Hepatocyte (in vitro differentiated cells): ENCODE measurements at regions not wholly inside any gene's neighbourhood (a gene's known extent, or its start where the extent isn't known, plus 50 kb on each side); places are given as distances from the start of the nearest gene placed in this dataset.

Experiments
- DNase-seq: peaks from one replicate; pipeline ENCODE4 v3.0.0-alpha.2; 2016; ENCODE audit warnings: low spot score
- H2AFZ ChIP-seq: fragments of 200-600 bp; sonication (generic); 2 replicates; pipeline ENCODE4 v1.6.0; 2016; ENCODE audit warnings: antibody characterized with exemption, mild to moderate bottlenecking
- H3K27ac ChIP-seq: fragments of 200-600 bp; sonication (generic); 2 replicates; pipeline ENCODE4 v1.5.1; 2016; ENCODE audit warnings: mild to moderate bottlenecking
- H3K27me3 ChIP-seq: fragments of 200-600 bp; sonication (generic); 2 replicates; pipeline ENCODE4 v1.6.1; 2016
- H3K36me3 ChIP-seq: fragments of 200-600 bp; sonication (generic); replicated peaks from 2 replicates; pipeline ENCODE4 v1.5.1; 2016; ENCODE audit warnings: low read depth; ENCODE audit not compliant: insufficient read depth
- H3K4me1 ChIP-seq: fragments of 200-600 bp; sonication (generic); 2 replicates; pipeline ENCODE4 v1.5.1; 2016; ENCODE audit warnings: mild to moderate bottlenecking, moderate library complexity; ENCODE audit not compliant: insufficient read depth
- H3K4me2 ChIP-seq: fragments of 200-600 bp; sonication (generic); 2 replicates; pipeline ENCODE4 v1.6.0; 2016
- H3K4me3 ChIP-seq: fragments of 200-600 bp; sonication (generic); 2 replicates; pipeline ENCODE4 v1.5.1; 2016; ENCODE audit warnings: mild to moderate bottlenecking
- H3K79me2 ChIP-seq: fragments of 200-600 bp; sonication (generic); 2 replicates; pipeline ENCODE4 v1.6.0; 2017; ENCODE audit warnings: mild to moderate bottlenecking
- H3K9me2 ChIP-seq: fragments of 200-600 bp; sonication (generic); replicated peaks from 2 replicates; pipeline ENCODE4 v1.6.0; 2017; ENCODE audit warnings: mild to moderate bottlenecking; ENCODE audit not compliant: insufficient read depth
- H3K9me3 ChIP-seq: fragments of 200-600 bp; sonication (generic); 2 replicates; pipeline ENCODE4 v1.5.1; 2016; ENCODE audit warnings: low read depth, mild to moderate bottlenecking
- H4K20me1 ChIP-seq: fragments of 200-600 bp; sonication (generic); 2 replicates; pipeline ENCODE4 v1.6.0; 2016; ENCODE audit warnings: mild to moderate bottlenecking; ENCODE audit not compliant: insufficient read depth, poor library complexity, severe bottlenecking
- CTCF ChIP-seq: fragments of 200-600 bp; sonication (generic); IDR thresholded peaks from 2 replicates; pipeline ENCODE4 v1.5.1; 2016; ENCODE audit warnings: antibody characterized with exemption, mild to moderate bottlenecking; ENCODE audit not compliant: poor library complexity
- EZH2 ChIP-seq: fragments of 200-600 bp; sonication (generic); IDR thresholded peaks from 2 replicates; pipeline ENCODE4 v1.6.1; 2016; ENCODE audit warnings: antibody characterized with exemption, mild to moderate bottlenecking, borderline replicate concordance
- EZH2phosphoT487 ChIP-seq: fragments of 200-600 bp; sonication (generic); IDR thresholded peaks from one replicate; pipeline ENCODE4 v1.6.1; 2018; ENCODE audit warnings: antibody characterized with exemption, mild to moderate bottlenecking, low read depth, moderate library complexity; ENCODE audit not compliant: unreplicated experiment, severe bottlenecking
- WGBS: methylation state at CpG from one replicate; pipeline ENCODE4 v1.1.6; 2016; ENCODE audit warnings: low lambda C conversion rate; ENCODE audit errors: missing lambda C conversion rate; 5-methylcytosine and 5-hydroxymethylcytosine counted together

DNA sequence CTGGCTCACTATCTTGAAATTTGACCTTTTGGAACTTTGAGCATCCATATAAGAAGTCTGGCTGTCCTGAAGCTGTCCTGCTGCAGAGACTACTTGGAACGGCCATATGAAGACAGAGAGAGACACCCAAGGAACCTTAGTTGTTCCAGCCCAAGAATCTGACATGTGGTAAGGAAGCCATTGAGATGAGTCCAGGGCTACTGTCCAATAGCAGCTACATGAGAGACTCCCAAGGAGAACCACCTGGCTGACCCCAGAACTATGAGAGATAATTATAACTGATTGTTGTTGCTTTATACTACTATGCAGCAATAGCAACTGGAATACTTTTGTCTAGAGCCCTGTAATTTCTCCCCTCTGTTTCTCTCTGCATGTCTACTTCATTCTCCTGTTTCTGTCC lies 234.3 kb upstream of the TANK start:
- Histone ChIP-seq H3K27me3 (no peaks in the 10 kb centered on the region), H4K20me1 (no peaks in the 10 kb centered on the region), H3K4me1 (no peaks in the 10 kb centered on the region), H3K36me3 (no peaks in the 10 kb centered on the region), H2AFZ (no peak overlapping the region), H3K9me2 (no peaks in the 10 kb centered on the region), H3K4me3 (no peak overlapping the region), H3K9me3 (no peaks in the 10 kb centered on the region), H3K4me2 (no peak overlapping the region), H3K79me2 (no peaks in the 10 kb centered on the region), H3K27ac (no peak overlapping the region)
- DNase-seq: no peak
- no peak for TF ChIP-seq CTCF
- TF ChIP-seq EZH2phosphoT487: no peak
- no peak for TF ChIP-seq EZH2
- 88% methylated on average over 1 of the region's 1 CpG for WGBS

DNA sequence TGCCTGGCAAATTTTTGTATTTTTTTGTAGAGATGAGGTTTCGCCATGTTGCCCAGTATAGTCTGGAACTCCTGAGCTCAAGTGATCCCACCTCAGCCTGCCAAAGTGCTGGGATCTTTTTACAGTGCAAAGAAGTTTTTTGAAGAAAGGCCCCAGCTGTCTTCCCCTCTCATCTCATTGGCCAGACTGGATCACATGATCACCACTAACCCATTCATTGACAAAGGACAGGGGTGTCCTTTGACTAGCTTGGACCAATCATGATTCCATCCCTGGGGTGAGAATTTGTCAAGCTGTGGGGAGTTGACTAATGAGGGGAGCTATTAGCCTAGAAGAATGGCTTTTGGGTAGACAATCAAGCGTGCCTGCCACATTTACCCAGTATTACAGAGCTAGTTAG lies 232.9 kb upstream of the TANK start:
- Histone ChIP-seq H3K79me2 (no peaks in the 10 kb centered on the region), H3K4me2 (no peak overlapping the region), H3K9me3 (no peaks in the 10 kb centered on the region), H3K4me1 (no peaks in the 10 kb centered on the region), H2AFZ (no peak overlapping the region), H3K9me2 (no peaks in the 10 kb centered on the region), H3K27ac (no peak overlapping the region), H3K4me3 (no peak overlapping the region), H4K20me1 (no peaks in the 10 kb centered on the region), H3K36me3 (no peaks in the 10 kb centered on the region), H3K27me3 (no peaks in the 10 kb centered on the region)
- WGBS: 47% methylated on average over 2 of the region's 2 CpGs
- DNase-seq: no peak
- TF ChIP-seq EZH2: no peak
- no peak for TF ChIP-seq EZH2phosphoT487
- no peak for TF ChIP-seq CTCF

DNA sequence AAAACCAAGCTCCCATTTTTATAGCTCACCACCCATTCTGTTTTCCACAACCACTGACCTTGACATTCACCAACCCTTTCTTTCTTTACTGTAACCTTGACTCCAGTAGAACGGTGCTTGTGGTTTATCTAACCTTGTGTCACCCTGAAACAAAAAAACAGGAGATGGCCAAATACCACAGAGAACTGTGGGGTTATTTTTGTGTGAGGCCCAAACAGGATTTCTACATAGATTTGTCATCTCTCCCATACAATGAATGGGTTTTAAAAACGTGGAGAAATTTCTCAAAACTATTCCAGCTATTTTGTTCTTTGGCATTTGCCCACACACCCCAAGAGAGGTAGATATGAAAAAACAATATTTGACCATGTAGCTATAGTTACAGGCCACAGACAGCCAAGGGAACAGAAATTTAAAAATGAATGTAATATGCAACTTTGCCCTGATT lies 231.3 kb upstream of the TANK start:
- Histone ChIP-seq H3K27ac (no peak overlapping the region), H4K20me1 (no peaks in the 10 kb centered on the region), H3K4me1 (peaks cover 4% of the 10 kb centered on the region), H3K9me3 (no peaks in the 10 kb centered on the region), H3K79me2 (no peaks in the 10 kb centered on the region), H3K27me3 (no peaks in the 10 kb centered on the region), H2AFZ (no peak overlapping the region), H3K9me2 (no peaks in the 10 kb centered on the region), H3K4me2 (no peak overlapping the region), H3K4me3 (no peak overlapping the region), H3K36me3 (no peaks in the 10 kb centered on the region)
- DNase-seq: no peak
- no peak for TF ChIP-seq CTCF
- no peak for TF ChIP-seq EZH2phosphoT487
- no peak for TF ChIP-seq EZH2
- 67% methylated on average over 2 of the region's 2 CpGs for WGBS

GRCh38 chr2:160931531-160931930 lies 228.7 kb upstream of the TANK start:
- Histone ChIP-seq H3K4me1 (peaks cover 4% of the 10 kb centered on the region), H3K9me3 (no peaks in the 10 kb centered on the region), H3K27ac (no peak overlapping the region), H3K4me2 (no peak overlapping the region), H3K4me3 (no peak overlapping the region), H3K36me3 (no peaks in the 10 kb centered on the region), H3K79me2 (no peaks in the 10 kb centered on the region), H3K27me3 (no peaks in the 10 kb centered on the region), H3K9me2 (no peaks in the 10 kb centered on the region), H2AFZ (no peak overlapping the region), H4K20me1 (no peaks in the 10 kb centered on the region)
- no peak for DNase-seq
- 92% methylated on average over 6 of the region's 6 CpGs for WGBS
- TF ChIP-seq CTCF: no peak
- TF ChIP-seq EZH2: no peak
- no peak for TF ChIP-seq EZH2phosphoT487
